ENCODE measurements at regions not wholly inside any gene's neighbourhood (a gene's known extent, or its start where the extent isn't known, plus 50 kb on each side); places are given as distances from the start of the nearest gene placed in this dataset.

GRCh38 chr14:58863661-58864345, 226.0 kb downstream of the DACT1 start:
- H3K36me3 ChIP-seq (ENCODE audit: control insufficient read depth, insufficient read depth, low read length), result no peaks in the 10 kb centered on the region
- no peak for DNase-seq
- WGBS, 2 experiments (ENCODE audit: insufficient coverage in 1 of 2, insufficient read length in 1 of 2), result 65 to 69% methylated on average over 9 to 10 of the region's 10 CpGs
- H3K9me3 ChIP-seq (ENCODE audit: control insufficient read depth, low read length), result peaks cover 23% of the 10 kb centered on the region
- no peaks in the 10 kb centered on the region for H3K36me3 Mint-ChIP-seq (ENCODE audit: low read depth)
- peaks cover 6% of the 10 kb centered on the region for H3K9me3 Mint-ChIP-seq
- peak overlapping the region; percentile 37 for H3K4me3 ChIP-seq (ENCODE audit: low read length)
- no peaks in the 10 kb centered on the region for H3K4me1 ChIP-seq (ENCODE audit: control insufficient read depth, insufficient read depth, low read length)
- H3K27me3 Mint-ChIP-seq (ENCODE audit: insufficient read depth), result no peaks in the 10 kb centered on the region
- no peak for TF ChIP-seq CTCF (conservative IDR thresholded peaks at IDR 0.05)
- peaks cover 21% of the 10 kb centered on the region for H3K4me1 Mint-ChIP-seq
- H3K27ac ChIP-seq (ENCODE audit: low read depth, low read length), result no peak overlapping the region
- H3K9ac ChIP-seq (ENCODE audit: extremely low read depth, low read length, poor library complexity, severe bottlenecking), result no peak overlapping the region
- no peak overlapping the region for H3K4me3 Mint-ChIP-seq
- peak overlapping the region; percentile 69 for H3K27ac Mint-ChIP-seq
- H3K27me3 ChIP-seq (ENCODE audit: control insufficient read depth, insufficient read depth, low read length, poor library complexity, severe bottlenecking), result no peaks in the 10 kb centered on the region

GRCh38 chr14:58864751-58865513, 227.2 kb downstream of the DACT1 start:
- 89 to 94% methylated on average over 2 to 7 of the region's 7 CpGs for WGBS, 2 experiments (ENCODE audit: insufficient coverage in 1 of 2, insufficient read length in 1 of 2)
- Mint-ChIP-seq H3K27me3 (ENCODE audit: insufficient read depth) (no peaks in the 10 kb centered on the region), H3K4me3 (no peak overlapping the region), H3K4me1 (peaks cover 21% of the 10 kb centered on the region), H3K9me3 (peaks cover 5% of the 10 kb centered on the region), H3K27ac (no peak overlapping the region), H3K36me3 (ENCODE audit: low read depth) (no peaks in the 10 kb centered on the region)
- H3K9ac ChIP-seq (ENCODE audit: extremely low read depth, low read length, poor library complexity, severe bottlenecking), result no peak overlapping the region
- no peak overlapping the region for H3K4me3 ChIP-seq (ENCODE audit: low read length)
- H3K4me1 ChIP-seq (ENCODE audit: control insufficient read depth, insufficient read depth, low read length), result no peaks in the 10 kb centered on the region
- H3K36me3 ChIP-seq (ENCODE audit: control insufficient read depth, insufficient read depth, low read length), result no peaks in the 10 kb centered on the region
- no peak for DNase-seq
- H3K27me3 ChIP-seq (ENCODE audit: control insufficient read depth, insufficient read depth, low read length, poor library complexity, severe bottlenecking), result no peaks in the 10 kb centered on the region
- no peak overlapping the region for H3K27ac ChIP-seq (ENCODE audit: low read depth, low read length)
- no peak for TF ChIP-seq CTCF (conservative IDR thresholded peaks at IDR 0.05)
- H3K9me3 ChIP-seq (ENCODE audit: control insufficient read depth, low read length), result peaks cover 14% of the 10 kb centered on the region

- Mint-ChIP-seq H3K36me3 (ENCODE audit: low read depth) (no peaks in the 10 kb centered on the region), H3K4me3 (no peak overlapping the region), H3K27me3 (ENCODE audit: insufficient read depth) (no peaks in the 10 kb centered on the region), H3K27ac (no peak overlapping the region), H3K9me3 (peaks cover 5% of the 10 kb centered on the region), H3K4me1 (peaks cover 21% of the 10 kb centered on the region)
- H3K9ac ChIP-seq (ENCODE audit: extremely low read depth, low read length, poor library complexity, severe bottlenecking), result no peak overlapping the region
- no peaks in the 10 kb centered on the region for H3K4me1 ChIP-seq (ENCODE audit: control insufficient read depth, insufficient read depth, low read length)
- peaks cover 13% of the 10 kb centered on the region for H3K9me3 ChIP-seq (ENCODE audit: control insufficient read depth, low read length)
- no peak for DNase-seq
- WGBS, 2 experiments (ENCODE audit: insufficient coverage in 1 of 2, insufficient read length in 1 of 2), result 97 to 100% methylated on average over 4 to 6 of the region's 6 CpGs
- no peaks in the 10 kb centered on the region for H3K27me3 ChIP-seq (ENCODE audit: control insufficient read depth, insufficient read depth, low read length, poor library complexity, severe bottlenecking)
- no peak for TF ChIP-seq CTCF (conservative IDR thresholded peaks at IDR 0.05)
- H3K4me3 ChIP-seq (ENCODE audit: low read length), result no peak overlapping the region
- H3K27ac ChIP-seq (ENCODE audit: low read depth, low read length), result no peak overlapping the region
- H3K36me3 ChIP-seq (ENCODE audit: control insufficient read depth, insufficient read depth, low read length), result no peaks in the 10 kb centered on the region
Observed at GRCh38 chr14:58865514-58866281, 227.9 kb downstream of the DACT1 start.

All from endodermal cell (in vitro differentiated cells).